ENCODE measurements at regions not wholly inside any gene's neighbourhood (a gene's known extent, or its start where the extent isn't known, plus 50 kb on each side); places are given as distances from the start of the nearest gene placed in this dataset.

DNA sequence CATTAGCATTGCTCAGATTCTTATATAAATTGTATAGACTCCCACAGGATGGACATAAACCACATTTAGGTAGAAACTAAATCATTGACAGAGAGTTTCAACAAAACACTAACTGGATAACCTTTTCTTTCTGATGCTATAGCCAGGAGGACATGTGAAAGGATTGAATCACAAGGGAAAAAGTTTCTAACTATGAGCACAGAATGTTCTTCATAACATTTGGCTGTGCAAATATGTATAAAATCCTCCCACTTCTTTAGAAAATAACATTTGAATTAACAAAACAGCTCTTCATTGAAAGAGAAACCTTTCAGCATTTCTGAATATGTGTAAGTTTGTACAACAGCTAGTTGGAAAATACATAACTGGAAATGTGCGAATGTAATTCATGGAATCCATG, 167.3 kb downstream of the TBX15 start:
- H3K79me2 ChIP-seq (ENCODE audit: insufficient read depth), result no peaks in the 10 kb centered on the region
- no peak overlapping the region for H3K9ac ChIP-seq
- no peaks in the 10 kb centered on the region for H3K36me3 ChIP-seq (replicated peaks in 1 of 2; ENCODE audit: control insufficient read depth in 1 of 2, insufficient read depth in 2 of 2, low read length in 1 of 2)
- ChIA-PET CTCF (no interaction called here), POLR2A (interaction anchor here (0.6 kb wide), 1 partner anchor 500 kb away, joined by 3 read pairs; no protein-coding TSS in a partner anchor)
- H3K4me1 ChIP-seq (ENCODE audit: control insufficient read depth in 1 of 2, insufficient read depth in 2 of 2, low read depth in 1 of 2, low read length in 1 of 2), result no peaks in the 10 kb centered on the region
- no peaks in the 10 kb centered on the region for H3K9me2 ChIP-seq
- no peaks in the 10 kb centered on the region for H3K27me3 ChIP-seq (ENCODE audit: insufficient read depth)
- DNase-seq, result no peak
- no peak overlapping the region for H2AFZ ChIP-seq (ENCODE audit: low read depth)
- WGBS (ENCODE audit: low lambda C conversion rate), result 46% methylated on average over 1 of the region's 1 CpG
- H3K4me2 ChIP-seq, result no peak overlapping the region
- H3K4me3 ChIP-seq (ENCODE audit: low read depth in 2 of 2, low read length in 1 of 2), result no peak overlapping the region
- no peaks in the 10 kb centered on the region for H4K20me1 ChIP-seq (ENCODE audit: insufficient read depth)
- no peaks in the 10 kb centered on the region for H3K9me3 ChIP-seq
- no peak overlapping the region for H3K27ac ChIP-seq (ENCODE audit: low read depth in 2 of 2, low read length in 1 of 2)
- no peaks in the 10 kb centered on the region for H3F3A ChIP-seq (replicated peaks; ENCODE audit: insufficient read depth)
- no peak for TF ChIP-seq NRF1 (IDR thresholded peaks at IDR 0.05; ENCODE audit: low read depth, low read length)
- TF ChIP-seq, protein P1, sequence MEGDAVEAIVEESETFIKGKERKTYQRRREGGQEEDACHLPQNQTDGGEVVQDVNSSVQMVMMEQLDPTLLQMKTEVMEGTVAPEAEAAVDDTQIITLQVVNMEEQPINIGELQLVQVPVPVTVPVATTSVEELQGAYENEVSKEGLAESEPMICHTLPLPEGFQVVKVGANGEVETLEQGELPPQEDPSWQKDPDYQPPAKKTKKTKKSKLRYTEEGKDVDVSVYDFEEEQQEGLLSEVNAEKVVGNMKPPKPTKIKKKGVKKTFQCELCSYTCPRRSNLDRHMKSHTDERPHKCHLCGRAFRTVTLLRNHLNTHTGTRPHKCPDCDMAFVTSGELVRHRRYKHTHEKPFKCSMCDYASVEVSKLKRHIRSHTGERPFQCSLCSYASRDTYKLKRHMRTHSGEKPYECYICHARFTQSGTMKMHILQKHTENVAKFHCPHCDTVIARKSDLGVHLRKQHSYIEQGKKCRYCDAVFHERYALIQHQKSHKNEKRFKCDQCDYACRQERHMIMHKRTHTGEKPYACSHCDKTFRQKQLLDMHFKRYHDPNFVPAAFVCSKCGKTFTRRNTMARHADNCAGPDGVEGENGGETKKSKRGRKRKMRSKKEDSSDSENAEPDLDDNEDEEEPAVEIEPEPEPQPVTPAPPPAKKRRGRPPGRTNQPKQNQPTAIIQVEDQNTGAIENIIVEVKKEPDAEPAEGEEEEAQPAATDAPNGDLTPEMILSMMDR (IDR thresholded peaks at IDR 0.05), result no peak
- no peak for TF ChIP-seq ELF1 (IDR thresholded peaks at IDR 0.05)
- TF ChIP-seq RCOR1 (IDR thresholded peaks at IDR 0.05; ENCODE audit: low read length), result no peak
- TF ChIP-seq RAD21 (IDR thresholded peaks at IDR 0.05; ENCODE audit: low read length), result no peak
- TF ChIP-seq RXRA (IDR thresholded peaks at IDR 0.05; ENCODE audit: borderline replicate concordance, low read depth), result no peak
- TF ChIP-seq NFIC (IDR thresholded peaks at IDR 0.05; ENCODE audit: borderline replicate concordance), result no peak
- no peak for TF ChIP-seq TCF12 (IDR thresholded peaks at IDR 0.05)
- no peak for TF ChIP-seq EZH2phosphoT487 (IDR thresholded peaks at IDR 0.05; ENCODE audit: borderline replicate concordance, low read depth)
- TF ChIP-seq, protein P2, sequence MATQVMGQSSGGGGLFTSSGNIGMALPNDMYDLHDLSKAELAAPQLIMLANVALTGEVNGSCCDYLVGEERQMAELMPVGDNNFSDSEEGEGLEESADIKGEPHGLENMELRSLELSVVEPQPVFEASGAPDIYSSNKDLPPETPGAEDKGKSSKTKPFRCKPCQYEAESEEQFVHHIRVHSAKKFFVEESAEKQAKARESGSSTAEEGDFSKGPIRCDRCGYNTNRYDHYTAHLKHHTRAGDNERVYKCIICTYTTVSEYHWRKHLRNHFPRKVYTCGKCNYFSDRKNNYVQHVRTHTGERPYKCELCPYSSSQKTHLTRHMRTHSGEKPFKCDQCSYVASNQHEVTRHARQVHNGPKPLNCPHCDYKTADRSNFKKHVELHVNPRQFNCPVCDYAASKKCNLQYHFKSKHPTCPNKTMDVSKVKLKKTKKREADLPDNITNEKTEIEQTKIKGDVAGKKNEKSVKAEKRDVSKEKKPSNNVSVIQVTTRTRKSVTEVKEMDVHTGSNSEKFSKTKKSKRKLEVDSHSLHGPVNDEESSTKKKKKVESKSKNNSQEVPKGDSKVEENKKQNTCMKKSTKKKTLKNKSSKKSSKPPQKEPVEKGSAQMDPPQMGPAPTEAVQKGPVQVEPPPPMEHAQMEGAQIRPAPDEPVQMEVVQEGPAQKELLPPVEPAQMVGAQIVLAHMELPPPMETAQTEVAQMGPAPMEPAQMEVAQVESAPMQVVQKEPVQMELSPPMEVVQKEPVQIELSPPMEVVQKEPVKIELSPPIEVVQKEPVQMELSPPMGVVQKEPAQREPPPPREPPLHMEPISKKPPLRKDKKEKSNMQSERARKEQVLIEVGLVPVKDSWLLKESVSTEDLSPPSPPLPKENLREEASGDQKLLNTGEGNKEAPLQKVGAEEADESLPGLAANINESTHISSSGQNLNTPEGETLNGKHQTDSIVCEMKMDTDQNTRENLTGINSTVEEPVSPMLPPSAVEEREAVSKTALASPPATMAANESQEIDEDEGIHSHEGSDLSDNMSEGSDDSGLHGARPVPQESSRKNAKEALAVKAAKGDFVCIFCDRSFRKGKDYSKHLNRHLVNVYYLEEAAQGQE (IDR thresholded peaks at IDR 0.05; ENCODE audit: low read depth, low read length), result no peak
- TF ChIP-seq POLR2AphosphoS5 (IDR thresholded peaks at IDR 0.05; ENCODE audit: low read depth, low read length), result no peak
- TF ChIP-seq, protein P3, sequence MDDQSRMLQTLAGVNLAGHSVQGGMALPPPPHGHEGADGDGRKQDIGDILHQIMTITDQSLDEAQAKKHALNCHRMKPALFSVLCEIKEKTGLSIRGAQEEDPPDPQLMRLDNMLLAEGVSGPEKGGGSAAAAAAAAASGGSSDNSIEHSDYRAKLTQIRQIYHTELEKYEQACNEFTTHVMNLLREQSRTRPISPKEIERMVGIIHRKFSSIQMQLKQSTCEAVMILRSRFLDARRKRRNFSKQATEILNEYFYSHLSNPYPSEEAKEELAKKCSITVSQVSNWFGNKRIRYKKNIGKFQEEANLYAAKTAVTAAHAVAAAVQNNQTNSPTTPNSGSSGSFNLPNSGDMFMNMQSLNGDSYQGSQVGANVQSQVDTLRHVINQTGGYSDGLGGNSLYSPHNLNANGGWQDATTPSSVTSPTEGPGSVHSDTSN (IDR thresholded peaks at IDR 0.05), result no peak
- no peak for TF ChIP-seq YY1 (IDR thresholded peaks at IDR 0.05; ENCODE audit: low read depth)
- TF ChIP-seq, protein P4, sequence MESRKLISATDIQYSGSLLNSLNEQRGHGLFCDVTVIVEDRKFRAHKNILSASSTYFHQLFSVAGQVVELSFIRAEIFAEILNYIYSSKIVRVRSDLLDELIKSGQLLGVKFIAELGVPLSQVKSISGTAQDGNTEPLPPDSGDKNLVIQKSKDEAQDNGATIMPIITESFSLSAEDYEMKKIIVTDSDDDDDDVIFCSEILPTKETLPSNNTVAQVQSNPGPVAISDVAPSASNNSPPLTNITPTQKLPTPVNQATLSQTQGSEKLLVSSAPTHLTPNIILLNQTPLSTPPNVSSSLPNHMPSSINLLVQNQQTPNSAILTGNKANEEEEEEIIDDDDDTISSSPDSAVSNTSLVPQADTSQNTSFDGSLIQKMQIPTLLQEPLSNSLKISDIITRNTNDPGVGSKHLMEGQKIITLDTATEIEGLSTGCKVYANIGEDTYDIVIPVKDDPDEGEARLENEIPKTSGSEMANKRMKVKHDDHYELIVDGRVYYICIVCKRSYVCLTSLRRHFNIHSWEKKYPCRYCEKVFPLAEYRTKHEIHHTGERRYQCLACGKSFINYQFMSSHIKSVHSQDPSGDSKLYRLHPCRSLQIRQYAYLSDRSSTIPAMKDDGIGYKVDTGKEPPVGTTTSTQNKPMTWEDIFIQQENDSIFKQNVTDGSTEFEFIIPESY (IDR thresholded peaks at IDR 0.05; ENCODE audit: borderline replicate concordance, low read depth), result no peak

All from SK-N-SH (cell line).